ENCODE measurements at regions not wholly inside any gene's neighbourhood (a gene's known extent, or its start where the extent isn't known, plus 50 kb on each side); places are given as distances from the start of the nearest gene placed in this dataset.

DNA sequence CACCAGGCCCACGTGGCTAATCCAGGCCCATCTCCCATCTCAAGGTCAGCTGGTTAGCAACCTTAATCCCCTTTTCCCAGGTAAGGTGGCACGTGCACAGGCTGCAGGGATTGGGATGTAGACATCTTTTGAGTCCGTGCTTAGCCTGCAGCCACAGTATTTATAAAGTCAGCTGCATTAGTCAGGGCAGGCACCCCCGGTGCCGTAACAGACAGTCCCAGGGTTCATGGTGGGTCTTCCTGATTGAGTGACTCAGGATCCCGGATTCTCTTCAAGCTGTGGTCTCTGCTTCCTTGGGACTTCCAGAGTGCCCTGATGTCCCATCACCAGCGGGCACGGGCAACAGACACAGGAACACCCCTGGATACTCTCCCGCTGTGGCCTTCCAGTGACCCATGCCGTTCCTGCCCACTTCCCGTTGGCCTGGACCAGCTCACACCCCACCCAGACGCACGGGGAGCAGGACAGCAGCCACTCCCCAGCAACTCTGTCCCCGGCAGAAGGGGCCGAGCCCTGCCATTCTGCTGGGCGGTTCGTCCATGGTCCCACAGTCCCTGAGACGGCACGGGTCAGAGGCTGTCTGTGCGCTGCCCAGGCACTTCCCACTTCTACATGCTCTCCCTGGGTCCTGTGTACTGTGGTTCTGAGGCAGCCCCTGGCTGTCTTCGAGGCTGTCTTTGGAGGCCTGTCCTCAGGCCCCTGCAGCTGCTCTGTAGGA lies 248.6 kb upstream of the GSE1 start:
- DNase-seq: no peak

GRCh38 chr16:85365120-85365519 lies 248.0 kb upstream of the GSE1 start:
- no peak for DNase-seq

- DNase-seq: no peak
Measured at GRCh38 chr16:85366031-85366763, 246.9 kb upstream of the GSE1 start.

DNA sequence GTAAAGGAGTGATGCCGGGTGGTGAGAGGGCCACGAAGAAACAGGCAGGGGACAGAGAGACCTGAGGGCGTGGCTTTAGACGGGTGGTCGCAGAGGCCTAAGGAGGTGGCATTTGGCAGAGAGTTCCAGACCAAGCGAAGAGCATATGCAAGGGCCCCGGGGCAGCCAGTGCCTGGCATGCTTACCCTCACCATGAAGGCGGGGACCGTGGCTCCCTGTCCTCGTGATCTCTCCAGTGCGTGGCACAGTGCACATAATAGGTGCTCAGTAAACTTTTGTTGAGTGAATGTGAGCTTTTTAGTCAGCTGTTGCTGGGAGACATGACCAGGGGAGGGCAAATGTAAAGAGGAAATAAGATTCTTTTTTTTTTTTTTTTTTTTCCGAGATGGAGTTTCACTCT lies 245.6 kb upstream of the GSE1 start:
- no peak for DNase-seq

DNA sequence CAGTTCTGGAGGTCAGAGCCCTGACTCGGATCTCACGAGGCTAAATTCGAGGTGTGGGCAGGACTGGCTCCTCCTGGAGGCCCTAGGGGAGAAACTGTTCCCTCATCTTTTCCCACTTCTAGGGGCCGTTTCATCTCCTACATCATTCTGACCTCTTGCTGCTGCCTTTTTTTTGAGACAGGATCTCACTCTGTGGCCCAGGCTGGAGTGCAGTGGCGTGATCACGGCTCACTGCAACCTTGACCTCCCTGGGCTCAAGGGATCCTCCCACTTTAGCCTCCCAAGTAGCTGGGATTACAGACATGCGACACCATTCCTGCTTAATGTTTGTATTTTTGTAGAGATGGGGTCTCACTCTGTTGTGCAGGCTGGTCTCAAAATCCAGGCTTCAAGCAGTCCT lies 244.1 kb upstream of the GSE1 start:
- no peak for DNase-seq

DNA sequence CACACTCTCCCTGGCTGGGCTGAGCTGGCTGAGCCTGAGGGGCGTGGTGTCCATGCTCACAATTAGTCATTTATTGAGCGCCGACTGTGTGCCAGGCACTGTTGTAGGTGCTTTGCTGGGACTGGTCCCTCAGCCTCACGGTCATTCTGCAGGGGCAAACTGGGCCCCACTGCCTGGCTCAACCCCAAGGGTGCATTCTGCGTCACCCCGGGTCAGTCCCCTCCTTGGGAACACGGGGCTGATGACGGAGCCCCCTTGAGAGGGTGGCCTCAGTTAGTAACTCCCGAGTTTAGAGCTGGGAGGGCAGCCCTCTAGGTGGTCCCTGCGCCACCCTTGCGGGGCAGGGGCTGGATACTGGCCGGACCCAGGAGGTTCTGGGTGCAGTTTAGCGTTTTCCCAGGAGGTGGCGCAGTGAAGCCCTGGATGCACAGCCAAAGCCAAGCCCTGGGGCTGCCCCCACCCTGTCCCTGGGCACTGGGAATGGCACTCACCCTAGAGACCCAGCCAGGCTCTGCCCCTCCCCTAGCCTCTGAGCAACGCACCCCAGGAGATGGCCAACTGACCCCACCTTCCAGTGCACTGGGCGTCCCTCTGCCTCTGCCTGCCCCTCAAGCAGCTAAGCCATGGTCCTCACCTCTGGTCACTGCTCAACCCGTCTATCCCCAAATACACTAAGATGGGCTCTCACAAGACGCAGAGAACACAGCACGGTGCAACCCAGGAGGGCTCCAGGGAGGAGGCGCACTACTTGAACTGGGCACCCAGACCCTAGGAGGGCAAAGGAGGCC lies 243.2 kb upstream of the GSE1 start:
- peak; percentile 39 for DNase-seq

DNA sequence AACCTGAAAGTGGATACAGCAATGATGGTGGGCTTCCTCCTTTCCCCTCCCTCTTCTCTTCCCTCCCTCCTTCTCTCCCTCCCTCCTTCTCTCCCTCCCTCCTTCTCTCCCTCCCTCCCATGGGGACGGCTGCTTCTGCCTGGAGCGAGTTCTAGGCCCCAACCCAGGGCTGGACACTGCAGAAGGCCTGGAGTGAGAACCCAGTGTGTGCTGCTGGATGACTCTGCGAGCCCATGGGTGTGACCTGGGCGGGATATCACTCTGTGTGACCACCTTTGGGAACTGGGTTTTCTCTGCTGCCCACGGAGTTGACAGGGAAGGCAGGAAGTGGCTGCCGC lies 242.6 kb upstream of the GSE1 start:
- DNase-seq: no peak

GRCh38 chr16:85370881-85371651 lies 242.1 kb upstream of the GSE1 start:
- no peak for DNase-seq

GRCh38 chr16:85371948-85372347 lies 241.2 kb upstream of the GSE1 start:
- DNase-seq: no peak

DNA sequence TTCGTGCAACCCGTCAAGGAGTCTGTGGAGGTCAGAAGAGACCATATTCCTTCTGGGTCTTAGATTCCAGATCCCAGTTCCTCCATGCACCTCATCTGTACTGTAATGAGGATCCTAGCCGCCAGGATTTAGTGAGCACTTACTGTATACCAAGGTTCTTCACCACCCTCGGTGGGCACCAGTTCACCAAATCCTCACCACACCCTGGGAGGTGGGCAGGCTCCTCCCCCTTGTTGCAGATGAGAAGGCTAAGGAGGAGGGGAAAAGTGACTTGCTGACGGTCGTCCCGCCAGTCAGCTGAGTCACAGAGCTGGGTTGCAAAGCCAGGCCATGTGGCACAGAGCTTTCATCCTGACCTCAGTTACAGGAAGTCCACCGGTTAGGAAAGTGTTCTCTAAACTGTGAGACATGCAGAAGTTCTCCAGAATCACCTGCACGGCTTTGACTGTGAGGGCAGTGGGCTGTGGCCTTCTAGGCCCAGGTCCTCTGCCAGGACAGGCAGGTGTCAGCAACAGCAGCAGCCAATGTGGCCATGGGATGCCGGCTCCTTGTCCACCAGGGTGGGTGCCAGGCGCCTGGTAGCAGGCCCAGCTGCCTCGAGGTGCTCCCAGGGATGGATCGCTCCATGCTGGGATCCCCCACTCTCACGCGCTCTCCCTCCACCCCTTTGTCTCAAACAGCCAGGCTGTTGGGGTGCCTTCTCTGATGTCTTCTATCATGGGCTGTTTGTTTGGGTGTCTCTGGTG lies 240.3 kb upstream of the GSE1 start:
- DNase-seq: peak; percentile 61

GRCh38 chr16:85373741-85374570 lies 239.2 kb upstream of the GSE1 start:
- no peak for DNase-seq

DNA sequence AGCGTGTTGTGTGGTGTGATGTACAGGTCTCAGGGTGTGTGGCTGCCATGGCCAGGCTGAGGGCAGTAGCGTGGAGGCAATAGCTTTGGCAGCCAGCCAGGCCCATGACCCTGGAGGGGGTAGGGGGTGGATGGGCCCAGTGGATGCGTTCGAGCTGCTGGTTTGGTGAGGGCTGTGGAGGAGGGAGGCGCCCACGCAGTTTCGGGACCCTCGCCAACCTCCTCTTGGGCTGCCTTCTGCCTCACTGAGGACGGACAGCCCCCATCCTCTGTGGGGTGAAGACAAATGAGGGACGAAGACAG lies 238.6 kb upstream of the GSE1 start:
- DNase-seq: no peak

- no peak for DNase-seq
Measured at GRCh38 chr16:85375282-85375681, 237.8 kb upstream of the GSE1 start.

- no peak for DNase-seq
Measured at GRCh38 chr16:85376292-85377095, 236.6 kb upstream of the GSE1 start.

DNA sequence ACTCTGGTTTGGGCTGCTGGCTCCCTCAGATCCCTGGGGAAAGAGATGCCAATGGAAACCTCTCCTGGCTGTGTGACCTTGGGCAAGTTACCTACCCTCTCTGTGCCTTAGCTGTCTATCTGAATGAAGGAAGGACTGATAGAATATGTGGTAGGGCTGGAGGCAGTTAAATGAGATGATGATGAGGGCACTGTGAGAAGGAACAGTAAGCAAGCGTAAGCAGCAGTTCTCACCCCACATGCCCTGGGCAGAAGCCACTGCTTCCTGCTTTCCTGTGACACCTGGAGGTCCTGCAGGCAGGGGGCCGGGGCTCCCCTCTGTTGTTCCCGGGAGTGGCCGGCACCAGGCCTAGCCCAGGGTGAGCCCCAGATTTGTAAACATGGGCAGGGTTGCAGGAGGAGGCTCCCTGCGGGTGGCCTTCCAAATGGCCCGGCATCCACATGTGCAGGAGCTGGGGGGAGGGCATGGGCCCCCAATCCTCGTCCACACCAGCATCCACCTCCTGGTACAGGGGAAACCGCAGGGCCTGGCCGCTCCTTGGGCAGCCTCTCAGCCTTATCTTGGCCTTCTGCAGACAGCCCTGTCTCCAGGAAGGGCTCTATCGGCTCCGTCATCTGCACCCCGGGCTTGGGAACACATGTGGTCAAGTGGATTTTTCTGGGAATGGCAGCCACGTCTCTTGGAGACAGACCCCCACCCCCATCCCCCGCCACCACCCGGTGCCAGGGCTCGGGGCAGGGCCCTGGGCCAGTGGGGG lies 235.6 kb upstream of the GSE1 start:
- no peak for DNase-seq

DNA sequence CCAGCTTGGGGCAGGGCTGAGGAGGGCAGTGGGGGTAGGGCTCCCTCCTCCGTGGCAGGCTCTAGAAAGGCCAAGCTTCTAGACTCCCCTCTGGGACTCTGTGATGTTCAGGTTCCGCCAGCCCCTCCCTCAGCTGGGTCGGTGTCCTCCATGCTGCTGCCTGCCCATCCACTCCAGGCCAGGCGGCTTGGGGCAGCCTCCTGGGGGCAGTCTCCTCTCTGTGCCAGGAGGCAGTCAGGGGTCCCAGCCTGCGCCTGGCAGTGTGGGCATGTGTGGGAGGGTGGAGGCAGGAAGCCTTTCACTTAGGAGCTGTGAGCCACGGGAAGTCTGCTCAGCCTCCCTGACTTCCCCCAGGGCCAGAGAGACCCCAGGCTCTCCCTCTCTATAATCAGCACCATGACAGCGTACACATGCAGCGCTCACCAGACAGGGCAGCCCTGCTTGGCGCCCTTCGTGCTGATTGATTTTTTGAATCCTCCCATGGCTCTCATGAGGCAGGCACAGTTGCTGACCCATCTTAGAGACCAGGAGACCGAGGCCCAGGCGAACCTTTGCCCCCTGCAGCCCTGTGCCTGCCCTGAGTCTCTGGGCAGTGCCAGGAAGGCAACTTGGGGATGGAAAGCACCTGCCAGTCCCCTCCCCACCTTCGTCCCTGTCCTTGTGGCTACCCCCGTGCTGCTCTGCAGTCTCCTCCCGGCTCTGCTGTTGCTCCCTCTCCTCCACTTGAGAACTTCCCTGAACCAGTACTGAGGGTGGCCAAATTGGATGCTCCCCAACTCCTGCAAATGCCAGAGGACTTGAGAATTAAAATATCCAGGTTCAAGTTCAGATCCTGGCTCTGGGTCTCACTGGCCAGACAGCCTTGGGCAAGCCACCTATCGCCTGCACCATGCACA lies 234.7 kb upstream of the GSE1 start:
- DNase-seq: no peak

GRCh38 chr16:85379041-85380001 lies 233.8 kb upstream of the GSE1 start:
- DNase-seq: no peak

- DNase-seq: no peak
Measured at GRCh38 chr16:85380002-85380395, 233.1 kb upstream of the GSE1 start.

Measured in stimulated activated CD4-positive, alpha-beta T cell treated with anti-CD3 and anti-CD28 coated beads, Interleukin-1b, Interleukin-23, amount 100 ng/mL, for 48 hours (primary cell).